Muscle of leg (tissue), 3 donors: ENCODE measurements at regions not wholly inside any gene's neighbourhood (a gene's known extent, or its start where the extent isn't known, plus 50 kb on each side); places are given as distances from the start of the nearest gene placed in this dataset.

Source experiments
- DNase-seq: peaks from one replicate; pipeline ENCODE4 v3.0.0; 2013
- H3K27ac ChIP-seq: one replicate; pipeline ENCODE4 v1.5.1; 2013; ENCODE audit warnings: mild to moderate bottlenecking, low read length, control low read depth
- H3K27me3 ChIP-seq: one replicate; pipeline ENCODE4 v1.6.1; 2013; ENCODE audit warnings: low read length; ENCODE audit not compliant: control insufficient read depth, insufficient read depth
- H3K36me3 ChIP-seq: one replicate; pipeline ENCODE4 v1.6.1; 2013; ENCODE audit warnings: low read length; ENCODE audit not compliant: control insufficient read depth, insufficient read depth
- H3K4me1 ChIP-seq: one replicate; pipeline ENCODE4 v1.6.1; 2013; ENCODE audit warnings: low read length; ENCODE audit not compliant: control insufficient read depth, insufficient read depth
- H3K4me3 ChIP-seq: one replicate; pipeline ENCODE4 v1.5.1; 2013; ENCODE audit warnings: low read length, control low read depth
- H3K9me3 ChIP-seq: replicated peaks from 2 replicates; pipeline ENCODE4 v1.6.1; 2013; ENCODE audit warnings: low read depth, low read length; ENCODE audit not compliant: control insufficient read depth
- WGBS: methylation state at CpG from one replicate; pipeline ENCODE4 v1.1.5; 2013; ENCODE audit warnings: missing lambda C conversion rate; ENCODE audit not compliant: insufficient coverage; 5-methylcytosine and 5-hydroxymethylcytosine counted together

DNA sequence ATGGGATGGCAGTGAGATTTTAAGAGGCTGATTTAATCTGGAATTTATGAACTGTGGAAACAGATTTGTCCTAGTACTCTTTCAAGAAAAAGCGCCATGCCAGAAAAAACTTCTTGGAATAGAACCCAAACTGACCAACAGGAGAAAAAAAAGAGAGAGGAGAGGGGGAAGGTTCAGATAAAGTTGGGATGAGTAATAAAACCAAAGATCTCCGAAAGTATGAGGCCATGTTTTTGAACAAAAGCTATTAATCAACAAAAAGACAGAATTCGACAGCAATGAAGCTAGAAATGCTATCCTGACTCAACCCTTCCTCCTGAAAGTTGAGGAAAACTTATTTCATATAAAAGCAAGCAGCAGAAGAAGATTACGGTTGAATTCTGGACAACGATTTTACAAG, 135.5 kb downstream of the CEMIP2 start:
- no peaks in the 10 kb centered on the region for H3K36me3 ChIP-seq
- H3K27me3 ChIP-seq: no peaks in the 10 kb centered on the region
- no peak for DNase-seq
- no peaks in the 10 kb centered on the region for H3K9me3 ChIP-seq
- no peak overlapping the region for H3K4me3 ChIP-seq
- no peaks in the 10 kb centered on the region for H3K4me1 ChIP-seq
- whole genome bisulfite sequencing: no CpG with 5 or more reads among the region's 5 CpGs
- H3K27ac ChIP-seq: no peak overlapping the region

DNA sequence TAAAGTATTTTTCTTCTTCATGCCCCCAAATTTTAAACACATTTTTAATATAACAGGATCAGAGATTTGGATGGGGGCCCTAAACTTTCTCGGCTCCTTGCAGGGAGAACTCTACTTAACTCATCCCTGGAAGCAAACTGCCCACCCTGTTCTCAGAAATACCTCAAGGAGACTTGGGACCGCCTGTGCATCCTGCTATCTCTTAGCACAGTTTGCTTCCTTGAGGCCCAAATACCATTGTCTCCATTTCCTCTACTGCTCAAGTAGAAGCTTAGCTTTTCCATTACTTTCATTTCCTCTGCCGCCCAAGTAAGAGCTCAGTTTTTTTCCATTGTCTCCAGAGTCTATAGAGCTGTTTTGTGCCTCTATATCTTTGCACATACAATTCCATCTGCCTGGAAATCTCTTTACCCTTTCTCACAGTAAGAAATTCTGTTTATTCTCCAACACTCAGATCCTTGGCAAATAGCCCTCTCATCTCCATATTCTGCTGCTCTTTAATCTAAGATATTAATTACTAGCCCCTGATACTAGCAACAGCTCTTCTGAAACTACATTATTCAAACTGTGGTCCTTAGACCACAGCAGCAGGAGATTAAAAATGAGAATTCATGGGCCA, 137.8 kb downstream of the CEMIP2 start:
- WGBS: 54% methylated on average over 2 of the region's 3 CpGs
- H3K27ac ChIP-seq: no peak overlapping the region
- peak; percentile 63 for DNase-seq
- no peaks in the 10 kb centered on the region for H3K4me1 ChIP-seq
- H3K27me3 ChIP-seq: no peaks in the 10 kb centered on the region
- no peak overlapping the region for H3K4me3 ChIP-seq
- H3K36me3 ChIP-seq: no peaks in the 10 kb centered on the region
- no peaks in the 10 kb centered on the region for H3K9me3 ChIP-seq

DNA sequence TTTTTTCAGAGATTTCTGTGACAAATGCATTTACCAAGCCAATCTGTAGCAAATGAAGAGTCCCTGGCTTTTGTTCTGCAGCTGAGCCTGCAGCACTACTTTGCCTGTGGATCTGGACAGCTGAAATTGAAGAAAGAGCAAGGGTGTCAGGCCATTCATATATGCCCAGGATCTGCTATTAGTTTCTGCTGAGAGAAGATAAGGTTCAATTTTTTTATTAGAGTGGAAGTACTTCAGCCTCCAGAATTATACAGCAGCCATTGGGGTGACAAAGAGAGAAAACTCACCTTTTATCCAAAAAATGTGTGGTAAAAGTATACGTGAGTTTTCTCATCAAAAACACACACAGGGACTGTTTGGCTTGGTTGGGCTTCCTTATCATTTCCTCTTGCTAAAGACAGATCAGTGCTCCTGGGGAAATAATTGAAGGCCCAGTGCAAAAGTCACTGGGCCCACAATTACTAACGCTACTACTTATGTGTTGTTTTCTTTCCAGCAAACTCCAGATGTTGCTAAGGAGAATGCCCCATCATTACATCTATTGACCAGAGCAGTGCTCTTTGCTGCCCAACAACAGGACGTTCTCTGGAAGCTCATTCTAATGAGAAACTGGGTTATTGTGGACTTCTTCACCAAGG, 138.6 kb downstream of the CEMIP2 start:
- Histone ChIP-seq H3K4me3 (no peak overlapping the region), H3K4me1 (no peaks in the 10 kb centered on the region), H3K27ac (no peak overlapping the region), H3K27me3 (no peaks in the 10 kb centered on the region), H3K36me3 (no peaks in the 10 kb centered on the region), H3K9me3 (no peaks in the 10 kb centered on the region)
- no CpG with 5 or more reads among the region's 3 CpGs for WGBS
- peak; percentile 28 for DNase-seq

DNA sequence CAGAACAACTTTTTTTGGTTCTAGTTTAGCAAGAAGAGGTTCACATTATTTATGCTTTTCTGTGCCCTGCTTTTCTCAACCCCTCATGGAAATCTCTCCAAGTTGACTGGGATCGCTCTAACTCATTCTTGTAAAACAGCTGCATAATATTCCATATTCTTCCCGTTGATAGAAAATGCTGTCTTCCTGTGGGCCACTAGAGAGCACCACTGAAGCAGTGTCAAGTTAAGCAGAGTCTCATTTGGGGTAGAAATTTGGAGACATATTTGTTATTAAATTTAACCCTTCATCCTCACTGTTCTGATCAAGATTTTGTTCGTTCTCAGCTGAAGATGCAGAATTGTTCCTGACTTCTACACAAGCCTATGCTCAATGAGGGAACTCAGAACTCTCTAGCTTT, 140.1 kb downstream of the CEMIP2 start:
- Histone ChIP-seq H3K27me3 (no peaks in the 10 kb centered on the region), H3K4me3 (no peak overlapping the region), H3K9me3 (no peaks in the 10 kb centered on the region), H3K36me3 (no peaks in the 10 kb centered on the region), H3K27ac (no peak overlapping the region), H3K4me1 (no peaks in the 10 kb centered on the region)
- no peak for DNase-seq
- WGBS: no CpG with 5 or more reads among the region's 3 CpGs

DNA sequence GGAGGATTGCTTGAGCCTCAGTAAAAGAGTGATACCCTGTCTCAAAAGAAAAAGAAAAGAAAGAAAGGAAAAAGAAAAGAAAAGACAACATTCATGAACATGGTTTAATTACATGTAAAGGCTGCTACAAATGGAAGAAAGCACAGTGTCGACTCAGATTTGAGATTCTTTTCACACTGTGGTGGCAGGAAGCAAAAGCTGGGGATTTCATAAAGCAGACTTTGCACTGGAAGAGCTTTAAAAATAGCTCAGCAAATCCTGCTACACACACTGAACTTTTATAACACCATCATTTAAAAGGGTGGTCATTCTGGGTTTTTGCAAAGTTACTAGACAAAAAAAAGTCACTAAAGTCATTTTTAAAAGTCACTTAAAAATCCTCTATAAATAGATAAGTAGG, 140.8 kb downstream of the CEMIP2 start:
- H3K27me3 ChIP-seq: no peaks in the 10 kb centered on the region
- H3K9me3 ChIP-seq: no peaks in the 10 kb centered on the region
- no peak overlapping the region for H3K27ac ChIP-seq
- no peak for DNase-seq
- H3K4me3 ChIP-seq: no peak overlapping the region
- no peaks in the 10 kb centered on the region for H3K36me3 ChIP-seq
- WGBS: no CpG with 5 or more reads among the region's 1 CpG
- H3K4me1 ChIP-seq: no peaks in the 10 kb centered on the region

DNA sequence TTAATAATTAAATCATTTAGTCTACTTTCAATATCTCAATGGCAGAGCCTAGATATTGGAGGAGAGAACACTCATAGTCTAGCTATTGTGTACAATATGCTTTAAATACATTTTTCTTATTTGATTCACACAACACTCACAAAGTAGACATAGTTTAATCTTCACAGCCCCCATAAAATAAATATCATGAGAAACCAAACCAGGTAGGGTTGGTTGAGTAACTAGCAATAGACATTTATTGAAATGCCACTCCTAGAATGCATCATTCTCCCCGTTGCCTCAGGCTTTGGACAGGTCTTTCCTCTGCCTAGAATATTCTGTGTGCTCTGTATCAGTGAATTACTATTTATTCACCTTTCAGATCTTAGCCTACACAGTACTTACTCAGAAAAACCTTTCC, 141.9 kb downstream of the CEMIP2 start:
- no peaks in the 10 kb centered on the region for H3K27me3 ChIP-seq
- no peak for DNase-seq
- no peaks in the 10 kb centered on the region for H3K36me3 ChIP-seq
- no peaks in the 10 kb centered on the region for H3K4me1 ChIP-seq
- H3K27ac ChIP-seq: no peak overlapping the region
- no CpG with 5 or more reads among the region's 1 CpG for WGBS
- no peaks in the 10 kb centered on the region for H3K9me3 ChIP-seq
- no peak overlapping the region for H3K4me3 ChIP-seq

DNA sequence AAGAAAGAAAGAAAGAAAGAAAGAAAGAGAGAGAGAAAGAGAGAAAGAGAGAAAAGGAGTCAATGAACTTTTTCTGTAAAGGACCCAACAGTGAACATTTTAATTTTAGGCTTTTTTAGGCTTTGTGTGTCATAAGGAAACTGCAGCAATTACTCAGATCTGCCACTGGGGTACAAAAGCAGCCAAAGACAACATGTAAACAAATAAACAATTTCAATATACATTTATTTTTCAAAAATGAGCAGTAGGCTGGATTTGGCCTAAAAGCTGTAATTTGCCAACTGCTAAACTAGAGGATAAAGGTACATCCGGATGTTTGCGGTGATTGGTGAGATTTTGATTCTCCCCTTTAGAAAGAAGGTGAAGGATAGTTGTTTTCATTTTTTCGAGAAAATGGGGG, 143.6 kb downstream of the CEMIP2 start:
- DNase-seq: no peak
- no peaks in the 10 kb centered on the region for H3K27me3 ChIP-seq
- H3K4me3 ChIP-seq: no peak overlapping the region
- no peaks in the 10 kb centered on the region for H3K4me1 ChIP-seq
- H3K27ac ChIP-seq: no peak overlapping the region
- WGBS: 100% methylated on average over 1 of the region's 3 CpGs
- H3K36me3 ChIP-seq: no peaks in the 10 kb centered on the region
- H3K9me3 ChIP-seq: no peaks in the 10 kb centered on the region

DNA sequence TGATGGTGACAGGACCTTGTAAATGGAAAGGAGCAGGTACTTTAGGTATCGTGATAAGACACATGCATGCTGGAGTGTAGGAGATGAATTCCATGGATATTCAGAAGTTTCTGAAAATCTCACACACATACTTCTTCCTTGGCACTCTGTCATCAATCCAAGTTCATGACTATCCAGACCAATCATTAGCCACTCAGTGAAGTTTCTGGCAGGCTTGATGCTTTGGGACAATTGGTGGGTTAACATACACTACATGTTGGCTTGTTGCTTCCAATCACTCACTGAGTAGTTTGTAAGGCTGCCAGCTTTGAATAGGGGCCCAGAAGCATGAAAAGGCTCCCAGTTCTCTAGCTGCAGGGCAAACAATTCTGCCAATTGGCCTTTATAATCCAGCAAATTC, 147.6 kb downstream of the CEMIP2 start:
- Histone ChIP-seq H3K36me3 (no peaks in the 10 kb centered on the region), H3K4me1 (no peaks in the 10 kb centered on the region), H3K27ac (no peak overlapping the region), H3K4me3 (no peak overlapping the region), H3K27me3 (no peaks in the 10 kb centered on the region), H3K9me3 (no peaks in the 10 kb centered on the region)
- WGBS: no CpG with 5 or more reads among the region's 1 CpG
- DNase-seq: peak; percentile 63

DNA sequence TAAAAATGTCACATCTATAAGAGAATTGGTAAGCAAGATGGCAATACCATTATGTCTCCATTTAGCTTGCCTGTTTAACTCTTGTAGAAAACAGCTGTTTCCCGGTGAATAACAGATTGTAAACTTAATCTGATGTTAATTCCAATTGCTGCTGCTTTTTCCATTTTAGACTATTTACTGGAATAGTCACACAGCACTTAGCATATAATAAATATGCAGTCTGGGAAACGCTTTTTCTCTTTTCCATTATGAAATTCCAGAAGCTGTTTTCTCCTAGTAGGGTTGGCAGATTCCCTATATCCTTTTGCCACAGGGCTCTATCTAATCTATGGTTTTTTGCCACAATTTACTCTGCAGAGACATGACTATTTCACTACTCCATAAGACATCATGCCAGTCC, 148.0 kb downstream of the CEMIP2 start:
- WGBS: no CpG with 5 or more reads among the region's 2 CpGs

DNA sequence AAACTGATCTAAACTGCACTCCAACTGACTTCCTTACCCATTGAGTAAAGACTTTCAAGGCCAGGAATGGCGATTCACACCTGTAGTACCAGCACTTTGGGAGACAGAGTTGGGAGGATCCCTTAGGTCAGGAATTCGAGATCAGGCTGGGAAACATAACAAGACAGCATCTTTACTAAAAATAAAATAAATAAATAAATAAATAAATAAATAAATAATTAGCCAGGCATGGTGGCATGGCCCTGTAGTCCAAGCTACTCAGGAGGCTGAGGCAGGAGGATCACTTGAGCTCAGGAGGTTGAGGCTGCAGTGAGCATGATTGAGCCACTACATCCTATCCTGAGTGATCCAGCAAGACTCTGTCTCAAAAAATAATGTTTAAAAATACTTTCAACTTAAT, 148.4 kb downstream of the CEMIP2 start:
- Histone ChIP-seq H3K9me3 (no peaks in the 10 kb centered on the region), H3K27ac (no peak overlapping the region), H3K27me3 (no peaks in the 10 kb centered on the region), H3K36me3 (no peaks in the 10 kb centered on the region), H3K4me1 (no peaks in the 10 kb centered on the region), H3K4me3 (no peak overlapping the region)
- DNase-seq: no peak
- no CpG with 5 or more reads among the region's 2 CpGs for WGBS

More for the DNA sequence above, 148.0 kb downstream of the CEMIP2 start:
- Histone ChIP-seq H3K4me3 (no peak overlapping the region), H3K9me3 (no peaks in the 10 kb centered on the region), H3K27me3 (no peaks in the 10 kb centered on the region), H3K27ac (no peak overlapping the region), H3K4me1 (no peaks in the 10 kb centered on the region), H3K36me3 (no peaks in the 10 kb centered on the region)
- DNase-seq: peak; percentile 85
